Activated T-cell treated with anti-CD3 and anti-CD28 coated beads, Interleukin-2, amount 50 U/mL, for 1 hour (primary cell): ENCODE measurements at regions not wholly inside any gene's neighbourhood (a gene's known extent, or its start where the extent isn't known, plus 50 kb on each side); places are given as distances from the start of the nearest gene placed in this dataset.

Experiments
- DNase-seq: peaks from one replicate; pipeline ENCODE4 v3.0.0-alpha.2; 2020

DNA sequence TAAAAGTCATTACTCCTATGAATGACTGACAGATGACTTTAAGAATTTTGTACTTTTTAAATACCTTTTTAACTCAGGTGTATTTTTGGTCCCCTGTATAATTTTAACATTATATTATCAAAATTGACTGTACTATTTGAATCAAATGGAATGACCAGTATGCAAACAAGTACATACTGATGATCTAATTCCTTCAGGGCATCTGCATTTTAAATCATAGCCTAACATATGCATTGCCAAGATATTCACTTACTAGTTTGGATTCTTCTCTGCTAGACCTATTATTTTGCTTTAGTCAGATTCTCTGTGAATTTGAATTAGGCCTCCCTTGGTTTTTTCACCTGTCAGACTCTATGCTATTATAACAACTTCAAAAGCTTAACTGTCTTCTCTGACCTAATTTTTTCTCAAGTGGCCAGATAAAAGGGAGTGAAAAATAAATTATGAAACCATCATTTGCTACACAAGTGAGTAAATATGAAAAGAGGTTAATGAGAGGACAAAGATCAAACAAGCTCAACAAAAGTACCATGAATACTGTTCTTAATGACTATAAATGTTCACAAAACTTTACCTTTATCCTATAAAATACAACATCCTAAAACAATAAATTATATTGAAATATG is 1505.2 kb upstream of the CDH9 start:
- DNase-seq, result no peak

DNA sequence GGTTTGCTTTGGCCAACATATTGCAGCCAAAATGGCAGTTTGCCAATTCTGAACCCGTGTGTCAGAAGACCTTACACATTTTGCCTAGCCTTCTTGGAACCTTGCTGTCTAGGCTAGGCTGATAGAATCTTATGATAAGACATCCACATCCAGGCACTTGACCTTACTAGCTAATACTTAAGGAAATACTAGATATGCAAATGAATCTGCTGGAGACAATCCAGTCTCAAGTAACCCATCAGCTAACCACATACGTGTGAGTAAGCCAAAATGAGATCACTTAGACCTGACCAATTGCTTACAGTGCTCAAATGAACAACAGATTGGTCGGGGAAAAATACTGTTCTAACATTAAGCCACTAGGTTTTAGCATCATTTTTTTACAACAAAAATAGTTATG is 1504.6 kb upstream of the CDH9 start:
- no peak for DNase-seq

- DNase-seq, result no peak
These were observed 1485.7 kb upstream of the CDH9 start for GRCh38 chr5:28523888-28524635.

DNA sequence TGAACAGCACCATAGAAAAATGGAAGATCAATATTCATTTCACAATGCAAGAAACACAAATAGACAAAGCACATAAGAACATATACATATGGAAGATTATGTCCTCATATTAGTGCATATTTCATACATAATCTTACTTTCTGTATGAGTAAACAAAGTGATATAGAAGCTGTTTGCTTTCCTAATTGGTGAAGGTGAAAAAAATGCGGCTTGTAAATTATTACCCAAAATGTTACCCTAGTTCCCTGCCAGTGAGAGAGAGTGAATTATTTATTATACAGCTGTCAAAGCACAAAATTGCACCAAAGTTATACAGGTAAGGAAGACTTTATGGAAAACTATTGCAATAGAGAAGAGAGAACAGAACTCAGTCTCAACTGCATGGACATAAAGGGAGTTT is 1485.0 kb upstream of the CDH9 start:
- DNase-seq, result no peak

DNA sequence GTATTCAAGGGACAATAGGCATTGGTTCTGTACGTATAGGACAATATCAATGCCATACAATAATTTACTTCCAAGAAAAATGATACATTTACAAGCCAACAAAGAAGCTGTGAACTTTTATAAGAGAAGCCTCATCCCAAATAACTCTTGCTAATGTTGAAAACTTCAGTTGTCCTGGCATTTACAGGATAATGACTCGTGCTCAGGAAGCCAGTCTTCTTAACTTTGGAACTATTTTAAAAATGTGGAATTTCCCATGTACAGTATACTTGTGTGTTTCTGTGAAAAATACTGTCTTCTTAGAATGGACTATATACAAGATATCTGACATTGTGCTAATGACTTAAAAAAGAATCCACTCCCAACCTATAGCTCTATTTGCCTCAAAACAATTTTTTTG is 1479.3 kb upstream of the CDH9 start:
- no peak for DNase-seq

- DNase-seq, result no peak
These were observed 1478.3 kb upstream of the CDH9 start for GRCh38 chr5:28516722-28517121.

- DNase-seq, result no peak
These were observed 1474.3 kb upstream of the CDH9 start for GRCh38 chr5:28512648-28513047.

- no peak for DNase-seq
These were observed 1466.7 kb upstream of the CDH9 start for GRCh38 chr5:28505121-28505520.

GRCh38 chr5:28500511-28500910 is 1462.1 kb upstream of the CDH9 start:
- no peak for DNase-seq

GRCh38 chr5:28499766-28500290 is 1461.4 kb upstream of the CDH9 start:
- no peak for DNase-seq

DNA sequence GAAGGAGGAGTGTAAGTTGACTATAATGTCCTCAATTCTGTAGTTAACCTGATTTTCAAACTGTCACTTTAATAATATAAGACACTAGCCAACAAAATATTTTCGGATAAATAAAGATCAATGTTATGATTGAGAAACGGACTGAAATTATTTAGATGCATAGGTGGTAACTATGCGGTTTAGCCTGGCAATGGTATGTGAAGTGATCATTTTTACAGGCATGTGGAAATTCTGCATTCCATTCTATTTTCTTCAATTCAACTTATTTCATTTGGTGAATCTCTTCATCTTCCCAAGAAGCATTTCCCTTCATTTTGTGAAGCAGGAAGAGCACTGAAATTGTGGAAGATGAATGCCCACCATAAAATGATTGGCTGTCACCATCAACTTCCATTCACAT is 1457.5 kb upstream of the CDH9 start:
- no peak for DNase-seq

- DNase-seq, result no peak
These were observed 1455.1 kb upstream of the CDH9 start for GRCh38 chr5:28493456-28493855.

DNA sequence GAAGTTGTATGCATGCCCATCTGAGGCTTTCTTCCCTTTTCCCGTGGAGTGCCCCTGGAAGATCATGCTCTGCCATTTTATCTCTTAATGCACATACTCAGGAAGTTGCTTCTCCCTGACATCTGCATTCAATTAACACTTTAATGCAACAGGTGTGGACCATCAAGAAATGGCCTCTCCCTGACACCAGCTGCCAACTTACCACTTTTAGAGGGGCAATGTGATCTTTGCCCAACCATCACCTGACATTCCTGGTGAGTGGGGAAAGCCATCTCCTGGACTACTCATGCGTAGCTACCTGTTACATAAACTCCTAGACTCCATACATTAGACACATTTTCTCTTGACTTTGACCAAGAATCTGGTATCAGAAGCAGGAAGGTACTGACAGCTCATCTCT is 1450.4 kb upstream of the CDH9 start:
- no peak for DNase-seq

- DNase-seq, result no peak
These were observed 1445.1 kb upstream of the CDH9 start for GRCh38 chr5:28483327-28484025.

GRCh38 chr5:28473531-28474107 is 1435.2 kb upstream of the CDH9 start:
- DNase-seq, result no peak

GRCh38 chr5:28468166-28468565 is 1429.8 kb upstream of the CDH9 start:
- DNase-seq, result no peak

GRCh38 chr5:28463728-28464127 is 1425.3 kb upstream of the CDH9 start:
- DNase-seq, result no peak

GRCh38 chr5:28451483-28451882 is 1413.1 kb upstream of the CDH9 start:
- no peak for DNase-seq

DNA sequence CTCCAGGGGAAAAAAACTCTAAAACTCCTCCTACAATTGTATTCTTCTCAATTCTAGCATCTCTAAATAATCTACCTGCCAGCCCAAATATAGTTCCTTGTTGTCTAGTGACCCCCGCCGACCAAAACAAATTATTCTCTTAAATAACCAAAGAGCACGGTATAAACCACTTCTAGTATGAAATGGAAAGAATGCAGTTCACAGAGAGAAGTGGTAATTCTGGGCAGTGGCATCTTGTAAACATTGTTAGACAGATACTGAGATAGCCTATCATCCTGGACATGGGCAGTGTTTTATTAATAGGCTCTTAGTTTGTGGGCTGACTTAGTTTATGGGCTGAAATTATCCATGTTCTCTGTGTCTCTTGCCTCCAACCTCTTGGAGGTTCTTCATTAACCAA is 1412.6 kb upstream of the CDH9 start:
- no peak for DNase-seq

DNA sequence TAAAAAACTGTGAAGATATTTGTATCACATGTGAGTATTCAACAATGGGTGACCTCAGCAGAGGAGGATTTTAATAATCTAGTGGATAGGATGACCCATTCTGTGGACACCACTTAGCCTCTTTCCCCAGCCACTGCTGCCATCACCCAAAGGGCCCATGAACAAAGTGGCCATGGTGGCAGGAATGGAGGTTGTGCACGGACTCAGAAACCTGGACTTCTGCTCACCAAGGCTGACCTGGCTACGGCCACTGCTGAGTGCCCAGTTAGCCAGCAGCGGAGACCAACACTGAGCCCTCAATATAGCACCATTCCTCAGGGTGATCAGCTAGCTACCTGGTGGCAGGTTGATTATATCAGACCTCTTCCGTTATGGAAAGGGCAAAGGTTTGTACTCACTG is 1410.4 kb upstream of the CDH9 start:
- no peak for DNase-seq

- no peak for DNase-seq
These were observed 1392.3 kb upstream of the CDH9 start for GRCh38 chr5:28430565-28431178.

DNA sequence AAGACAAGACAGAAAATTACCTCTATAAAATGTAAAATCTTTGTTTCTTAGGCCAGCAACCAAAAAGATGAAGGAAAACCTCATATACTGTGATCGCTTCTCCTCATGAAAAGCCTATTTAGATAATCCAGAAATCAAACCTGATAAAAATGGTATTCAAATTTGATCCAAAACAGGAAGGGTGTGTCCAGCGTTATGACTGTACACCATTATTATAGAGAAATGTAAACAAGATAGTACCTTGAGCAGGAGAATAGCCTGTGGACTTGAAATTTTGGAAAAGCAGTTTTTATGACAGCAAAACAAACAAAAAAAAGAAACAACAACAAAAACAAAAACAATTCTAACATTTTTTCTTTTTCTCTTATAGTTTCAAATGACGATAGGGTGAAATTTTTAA is 1382.8 kb upstream of the CDH9 start:
- DNase-seq, result no peak

DNA sequence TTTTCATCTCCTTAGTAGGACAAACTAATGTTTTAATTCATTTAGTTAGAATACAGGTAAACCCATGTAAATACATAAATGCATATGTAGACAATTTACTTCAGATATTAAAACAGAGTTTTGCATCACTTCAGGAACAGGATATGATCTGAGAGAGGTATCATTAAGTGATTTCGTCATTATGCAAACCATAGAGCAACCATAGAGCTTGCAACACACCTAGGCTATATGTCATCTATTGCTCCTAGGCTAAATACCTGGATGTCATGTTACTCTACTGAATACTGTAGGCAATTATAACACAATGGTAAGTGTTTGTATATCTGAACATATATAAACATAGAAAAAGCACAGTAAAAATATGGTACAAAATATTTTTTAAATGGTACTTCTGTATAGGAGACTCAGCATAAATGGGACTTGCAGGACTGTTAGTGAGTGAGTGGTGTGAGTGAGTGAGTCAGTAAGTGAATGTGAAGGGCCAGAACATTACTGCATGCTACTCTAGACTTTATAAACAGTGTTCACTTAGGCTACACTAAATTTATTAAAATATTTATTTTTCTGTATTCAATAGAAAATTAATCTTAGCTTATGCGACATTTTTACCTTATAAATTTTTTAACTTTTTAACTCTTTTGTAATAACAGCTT is 1377.5 kb upstream of the CDH9 start:
- no peak for DNase-seq
